Progenitor cell of endocrine pancreas (in vitro differentiated cells): ENCODE measurements at regions not wholly inside any gene's neighbourhood (a gene's known extent, or its start where the extent isn't known, plus 50 kb on each side); places are given as distances from the start of the nearest gene placed in this dataset.

Source experiments
- DNase-seq: peaks from one replicate; pipeline ENCODE4 v3.0.0; 2021; ENCODE audit warnings: low spot score; ENCODE audit not compliant: unreplicated experiment
- H3K27ac Mint-ChIP-seq: 2 replicates; pipeline ENCODE4 v1.8.0; 2021; ENCODE audit warnings: mild to moderate bottlenecking, moderate library complexity, mixed read lengths
- H3K27me3 Mint-ChIP-seq: 2 replicates; pipeline ENCODE4 v1.8.0; 2021; ENCODE audit warnings: mixed read lengths
- H3K36me3 Mint-ChIP-seq: 2 replicates; pipeline ENCODE4 v1.8.0; 2022; ENCODE audit warnings: mixed read lengths; ENCODE audit not compliant: insufficient read depth
- H3K4me1 Mint-ChIP-seq: 2 replicates; pipeline ENCODE4 v1.8.0; 2021; ENCODE audit warnings: low read depth, mixed read lengths
- H3K4me3 Mint-ChIP-seq: 2 replicates; pipeline ENCODE4 v1.8.0; 2021; ENCODE audit warnings: low read depth, mild to moderate bottlenecking, moderate library complexity, mixed read lengths
- H3K9me3 Mint-ChIP-seq: 2 replicates; pipeline ENCODE4 v1.8.0; 2021; ENCODE audit warnings: low read depth, mixed read lengths
- TF ChIP-seq, protein P1 (sequence below): fragments of 200-600 bp; sonication (generic); IDR thresholded peaks from one replicate; pipeline ENCODE4 v1.5.0; 2021; ENCODE audit warnings: antibody characterized with exemption, mild to moderate bottlenecking; ENCODE audit not compliant: unreplicated experiment

DNA sequence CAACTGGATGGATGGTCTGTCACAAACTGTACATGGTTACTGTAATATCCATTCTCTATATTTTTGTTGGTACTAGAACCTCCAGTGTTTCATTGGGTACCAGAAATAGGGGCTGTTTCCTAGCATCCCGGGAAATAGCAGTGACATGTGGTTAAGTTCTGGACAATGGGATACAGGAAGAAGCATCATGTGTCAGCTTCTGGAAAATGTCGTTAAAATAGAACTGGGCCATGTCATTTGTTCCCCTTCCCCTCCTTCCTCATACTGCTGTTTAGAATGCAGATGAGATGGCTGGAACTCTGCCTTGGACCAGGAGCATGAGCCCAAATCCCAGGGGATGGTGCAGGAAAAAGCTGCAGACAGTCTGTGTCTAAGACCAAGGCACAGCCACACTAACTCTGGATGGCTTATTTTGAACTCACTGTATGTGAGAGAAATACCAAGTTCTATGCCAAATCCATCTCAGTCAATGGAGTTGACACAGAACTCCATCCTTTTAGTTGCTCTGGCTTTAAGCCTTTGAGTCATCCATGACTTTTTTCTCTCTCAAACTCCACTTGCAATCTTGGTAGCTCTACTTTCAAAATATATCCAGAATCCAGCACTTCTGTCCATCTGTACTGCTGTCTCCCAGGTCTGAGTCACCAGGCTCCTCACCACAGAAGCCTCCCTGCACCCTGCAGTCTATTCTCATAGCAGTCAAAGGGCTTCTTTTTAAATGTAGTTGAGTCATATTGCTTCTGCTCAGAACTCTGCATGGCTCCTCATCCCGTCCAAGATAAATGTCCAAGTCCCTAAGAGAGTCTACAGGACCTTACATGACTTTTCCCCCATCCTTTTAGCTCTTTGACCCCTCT, 184.2 kb downstream of the NSG2 start:
- DNase-seq: no peak
- no peak overlapping the region for H3K4me3 Mint-ChIP-seq
- TF ChIP-seq, protein P1, sequence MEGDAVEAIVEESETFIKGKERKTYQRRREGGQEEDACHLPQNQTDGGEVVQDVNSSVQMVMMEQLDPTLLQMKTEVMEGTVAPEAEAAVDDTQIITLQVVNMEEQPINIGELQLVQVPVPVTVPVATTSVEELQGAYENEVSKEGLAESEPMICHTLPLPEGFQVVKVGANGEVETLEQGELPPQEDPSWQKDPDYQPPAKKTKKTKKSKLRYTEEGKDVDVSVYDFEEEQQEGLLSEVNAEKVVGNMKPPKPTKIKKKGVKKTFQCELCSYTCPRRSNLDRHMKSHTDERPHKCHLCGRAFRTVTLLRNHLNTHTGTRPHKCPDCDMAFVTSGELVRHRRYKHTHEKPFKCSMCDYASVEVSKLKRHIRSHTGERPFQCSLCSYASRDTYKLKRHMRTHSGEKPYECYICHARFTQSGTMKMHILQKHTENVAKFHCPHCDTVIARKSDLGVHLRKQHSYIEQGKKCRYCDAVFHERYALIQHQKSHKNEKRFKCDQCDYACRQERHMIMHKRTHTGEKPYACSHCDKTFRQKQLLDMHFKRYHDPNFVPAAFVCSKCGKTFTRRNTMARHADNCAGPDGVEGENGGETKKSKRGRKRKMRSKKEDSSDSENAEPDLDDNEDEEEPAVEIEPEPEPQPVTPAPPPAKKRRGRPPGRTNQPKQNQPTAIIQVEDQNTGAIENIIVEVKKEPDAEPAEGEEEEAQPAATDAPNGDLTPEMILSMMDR: no peak
- peaks cover 19% of the 10 kb centered on the region for H3K27me3 Mint-ChIP-seq
- no peak overlapping the region for H3K27ac Mint-ChIP-seq
- no peaks in the 10 kb centered on the region for H3K36me3 Mint-ChIP-seq
- no peaks in the 10 kb centered on the region for H3K9me3 Mint-ChIP-seq
- no peaks in the 10 kb centered on the region for H3K4me1 Mint-ChIP-seq

GRCh38 chr5:174231956-174232487, 186.5 kb downstream of the NSG2 start:
- Mint-ChIP-seq H3K27ac (no peak overlapping the region), H3K4me3 (no peak overlapping the region)

GRCh38 chr5:174234388-174234787, 188.9 kb downstream of the NSG2 start:
- TF ChIP-seq, protein P1: no peak
- Mint-ChIP-seq H3K4me3 (no peak overlapping the region), H3K4me1 (no peaks in the 10 kb centered on the region), H3K9me3 (peaks cover 3% of the 10 kb centered on the region), H3K27ac (no peak overlapping the region), H3K36me3 (no peaks in the 10 kb centered on the region), H3K27me3 (peaks cover 13% of the 10 kb centered on the region)
- DNase-seq: no peak

More at GRCh38 chr5:174231956-174232487, 186.5 kb downstream of the NSG2 start:
- TF ChIP-seq, protein P1: no peak
- Mint-ChIP-seq H3K27me3 (peaks cover 14% of the 10 kb centered on the region), H3K4me1 (no peaks in the 10 kb centered on the region), H3K36me3 (no peaks in the 10 kb centered on the region), H3K9me3 (no peaks in the 10 kb centered on the region)
- no peak for DNase-seq

GRCh38 chr5:174235221-174236011, 189.9 kb downstream of the NSG2 start:
- Mint-ChIP-seq H3K27me3 (peaks cover 15% of the 10 kb centered on the region), H3K4me1 (no peaks in the 10 kb centered on the region), H3K27ac (no peak overlapping the region), H3K36me3 (no peaks in the 10 kb centered on the region), H3K9me3 (peaks cover 4% of the 10 kb centered on the region), H3K4me3 (no peak overlapping the region)
- DNase-seq: no peak
- TF ChIP-seq, protein P1: no peak

GRCh38 chr5:174236070-174236469, 190.6 kb downstream of the NSG2 start:
- no peaks in the 10 kb centered on the region for H3K4me1 Mint-ChIP-seq
- H3K9me3 Mint-ChIP-seq: peaks cover 4% of the 10 kb centered on the region
- DNase-seq: no peak
- H3K27me3 Mint-ChIP-seq: peaks cover 15% of the 10 kb centered on the region
- H3K36me3 Mint-ChIP-seq: no peaks in the 10 kb centered on the region
- no peak overlapping the region for H3K27ac Mint-ChIP-seq
- H3K4me3 Mint-ChIP-seq: no peak overlapping the region
- TF ChIP-seq, protein P1: no peak
